Neural progenitor cell (in vitro differentiated cells): ENCODE measurements at regions not wholly inside any gene's neighbourhood (a gene's known extent, or its start where the extent isn't known, plus 50 kb on each side); places are given as distances from the start of the nearest gene placed in this dataset.

ENCODE experiments used
- DNase-seq: peaks from one replicate; pipeline ENCODE4 v3.0.0-alpha.2; 2016; ENCODE audit warnings: low spot score
- H2AFZ ChIP-seq: fragments of 200-600 bp; sonication (generic); replicated peaks from 2 replicates; pipeline ENCODE4 v1.6.1; 2016; ENCODE audit warnings: antibody characterized with exemption
- H3F3A ChIP-seq: fragments of 200-600 bp; sonication (generic); 2 replicates; pipeline ENCODE4 v1.6.1; 2016; ENCODE audit warnings: antibody characterized with exemption, low read depth
- H3K27ac ChIP-seq: fragments of 200-600 bp; sonication (generic); 2 replicates; pipeline ENCODE4 v1.5.1; 2016; ENCODE audit warnings: mild to moderate bottlenecking
- H3K27me3 ChIP-seq: fragments of 200-600 bp; sonication (generic); 2 replicates; pipeline ENCODE4 v1.6.1; 2016; ENCODE audit warnings: mild to moderate bottlenecking, moderate library complexity
- H3K36me3 ChIP-seq: fragments of 200-600 bp; sonication (generic); 2 replicates; pipeline ENCODE4 v1.5.1; 2016
- H3K4me1 ChIP-seq: fragments of 200-600 bp; sonication (generic); 2 replicates; pipeline ENCODE4 v1.6.1; 2016; ENCODE audit warnings: mixed run types
- H3K4me2 ChIP-seq: fragments of 200-600 bp; sonication (generic); 2 replicates; pipeline ENCODE4 v1.6.1; 2016
- H3K4me3 ChIP-seq: fragments of 200-600 bp; sonication (generic); 2 replicates; pipeline ENCODE4 v1.5.1; 2016
- H3K79me2 ChIP-seq: fragments of 200-600 bp; sonication (generic); 2 replicates; pipeline ENCODE4 v1.6.1; 2016; ENCODE audit warnings: low read depth
- H3K9ac ChIP-seq: fragments of 200-600 bp; sonication (generic); 2 replicates; pipeline ENCODE4 v1.6.1; 2016
- H3K9me3 ChIP-seq: fragments of 200-600 bp; sonication (generic); 2 replicates; pipeline ENCODE4 v1.5.1; 2016; ENCODE audit warnings: low read depth
- H4K20me1 ChIP-seq: fragments of 200-600 bp; sonication (generic); 2 replicates; pipeline ENCODE4 v1.6.1; 2016; ENCODE audit warnings: low read depth
- H3K27ac Mint-ChIP-seq: 3 replicates; pipeline ENCODE4 v1.8.0; 2021; ENCODE audit warnings: mixed read lengths
- H3K27me3 Mint-ChIP-seq: 2 replicates; pipeline ENCODE4 v1.8.0; 2022; ENCODE audit warnings: low read depth, mild to moderate bottlenecking, inconsistent platforms, moderate library complexity, mixed read lengths; ENCODE audit not compliant: insufficient read depth
- H3K36me3 Mint-ChIP-seq: 3 replicates; pipeline ENCODE4 v1.8.0; 2021; ENCODE audit warnings: mixed read lengths
- H3K4me1 Mint-ChIP-seq: 3 replicates; pipeline ENCODE4 v1.8.0; 2021; ENCODE audit warnings: mixed read lengths
- H3K4me3 Mint-ChIP-seq: 3 replicates; pipeline ENCODE4 v1.8.0; 2021; ENCODE audit warnings: mild to moderate bottlenecking, moderate library complexity, mixed read lengths
- H3K9me3 Mint-ChIP-seq: 3 replicates; pipeline ENCODE4 v1.8.0; 2020; ENCODE audit warnings: mixed read lengths
- EZH2 ChIP-seq: fragments of 200-600 bp; sonication (generic); IDR thresholded peaks from 2 replicates; pipeline ENCODE4 v1.6.1; 2017; ENCODE audit warnings: antibody characterized with exemption, mild to moderate bottlenecking, moderate library complexity
- EZH2phosphoT487 ChIP-seq: fragments of 200-600 bp; sonication (generic); IDR thresholded peaks from 2 replicates; pipeline ENCODE4 v1.6.1; 2017; ENCODE audit warnings: antibody characterized with exemption
- TF ChIP-seq, protein P1 (sequence below): fragments of 200-600 bp; sonication (generic); IDR thresholded peaks from 2 replicates; pipeline ENCODE4 v1.5.1; 2017; ENCODE audit warnings: antibody characterized with exemption, mild to moderate bottlenecking

DNA sequence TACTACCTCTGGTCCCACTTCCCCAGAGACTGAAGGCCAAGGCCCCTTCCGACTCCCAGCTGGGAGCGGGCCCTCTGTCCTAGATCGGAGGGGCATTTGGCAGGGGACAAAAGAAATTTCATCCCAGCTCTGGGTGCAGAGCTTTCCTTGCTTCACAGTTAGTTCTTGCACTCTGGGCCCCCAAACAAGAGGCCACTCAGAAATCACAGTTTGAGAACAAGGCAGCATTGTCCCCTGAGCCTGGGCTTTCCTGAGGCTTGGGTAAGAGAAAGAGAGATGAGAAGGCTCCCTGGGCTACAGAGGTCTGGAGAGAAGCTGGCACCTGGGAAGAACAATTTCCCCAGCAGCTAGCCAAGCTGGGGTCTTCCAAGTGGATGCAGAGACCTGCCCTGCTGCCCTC, 71.8 kb upstream of the NCAM1 start:
- Mint-ChIP-seq H3K9me3 (no peaks in the 10 kb centered on the region), H3K27me3 (no peaks in the 10 kb centered on the region), H3K4me3 (no peak overlapping the region), H3K27ac (no peak overlapping the region), H3K36me3 (no peaks in the 10 kb centered on the region), H3K4me1 (no peaks in the 10 kb centered on the region)
- TF ChIP-seq, protein P1, sequence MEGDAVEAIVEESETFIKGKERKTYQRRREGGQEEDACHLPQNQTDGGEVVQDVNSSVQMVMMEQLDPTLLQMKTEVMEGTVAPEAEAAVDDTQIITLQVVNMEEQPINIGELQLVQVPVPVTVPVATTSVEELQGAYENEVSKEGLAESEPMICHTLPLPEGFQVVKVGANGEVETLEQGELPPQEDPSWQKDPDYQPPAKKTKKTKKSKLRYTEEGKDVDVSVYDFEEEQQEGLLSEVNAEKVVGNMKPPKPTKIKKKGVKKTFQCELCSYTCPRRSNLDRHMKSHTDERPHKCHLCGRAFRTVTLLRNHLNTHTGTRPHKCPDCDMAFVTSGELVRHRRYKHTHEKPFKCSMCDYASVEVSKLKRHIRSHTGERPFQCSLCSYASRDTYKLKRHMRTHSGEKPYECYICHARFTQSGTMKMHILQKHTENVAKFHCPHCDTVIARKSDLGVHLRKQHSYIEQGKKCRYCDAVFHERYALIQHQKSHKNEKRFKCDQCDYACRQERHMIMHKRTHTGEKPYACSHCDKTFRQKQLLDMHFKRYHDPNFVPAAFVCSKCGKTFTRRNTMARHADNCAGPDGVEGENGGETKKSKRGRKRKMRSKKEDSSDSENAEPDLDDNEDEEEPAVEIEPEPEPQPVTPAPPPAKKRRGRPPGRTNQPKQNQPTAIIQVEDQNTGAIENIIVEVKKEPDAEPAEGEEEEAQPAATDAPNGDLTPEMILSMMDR, result no peak
- no peak for TF ChIP-seq EZH2phosphoT487
- no peak for TF ChIP-seq EZH2
- Histone ChIP-seq H3K27ac (no peak overlapping the region), H3F3A (no peaks in the 10 kb centered on the region), H3K27me3 (no peaks in the 10 kb centered on the region), H3K4me3 (no peak overlapping the region), H3K36me3 (no peaks in the 10 kb centered on the region), H3K4me2 (no peak overlapping the region), H3K4me1 (no peaks in the 10 kb centered on the region), H3K9me3 (no peaks in the 10 kb centered on the region), H4K20me1 (no peaks in the 10 kb centered on the region), H2AFZ (no peak overlapping the region), H3K9ac (no peak overlapping the region), H3K79me2 (no peaks in the 10 kb centered on the region)
- no peak for DNase-seq

DNA sequence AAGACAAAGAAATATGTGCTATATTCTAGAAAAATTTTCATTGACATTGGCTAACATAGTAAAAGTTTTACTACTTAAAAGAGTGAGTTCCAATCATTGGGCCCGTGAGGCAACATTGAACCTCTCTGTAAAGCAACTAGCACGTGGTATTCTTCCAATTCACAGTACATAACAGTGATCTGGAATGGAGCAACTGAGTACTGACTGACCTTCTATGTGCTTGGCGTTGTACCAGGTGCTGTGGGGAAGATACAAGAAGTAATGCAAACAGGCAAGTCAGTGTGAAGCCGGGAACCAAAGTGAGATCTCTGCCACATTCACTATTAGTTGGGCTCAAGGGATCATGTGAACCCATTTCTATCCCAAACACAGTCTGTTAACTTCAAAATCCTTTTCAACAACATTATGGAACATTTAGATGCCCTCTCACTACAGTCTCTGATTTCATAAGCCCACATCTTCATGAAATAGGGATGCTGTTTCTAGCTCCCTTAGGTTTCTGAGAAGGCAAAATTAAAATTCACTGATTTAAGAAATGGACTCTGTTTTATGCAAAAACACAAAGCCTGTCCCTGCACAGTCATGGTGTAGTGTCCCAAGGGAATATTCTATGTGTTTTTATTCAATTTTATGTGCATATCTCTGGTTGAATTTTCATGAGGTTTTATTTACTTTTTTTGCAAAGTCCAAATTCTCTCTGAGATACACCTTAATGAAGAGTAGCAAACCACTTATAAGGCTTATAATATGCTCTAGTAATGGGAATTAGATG, 61.8 kb upstream of the NCAM1 start:
- no peak overlapping the region for H2AFZ ChIP-seq

DNA sequence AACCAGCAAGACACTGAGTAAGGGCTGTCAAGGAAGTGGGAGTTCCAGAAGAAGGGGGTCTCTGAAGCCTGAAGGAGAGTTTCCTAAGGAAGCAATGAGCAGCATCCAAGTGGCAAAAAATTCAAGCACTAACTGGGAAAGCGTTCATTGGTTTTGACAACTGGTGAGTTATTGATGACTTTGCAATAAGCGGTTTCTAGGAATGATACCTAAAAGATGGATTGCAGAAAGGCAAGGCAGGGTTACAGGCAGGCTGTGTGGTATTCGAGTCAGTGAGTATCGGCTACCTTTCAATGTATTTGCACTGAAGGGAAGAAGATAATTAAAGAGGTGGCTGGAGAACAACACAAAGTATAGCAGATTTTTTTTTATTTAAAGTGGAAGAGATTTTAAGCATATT, 59.3 kb upstream of the NCAM1 start:
- H3K9me3 ChIP-seq, result no peaks in the 10 kb centered on the region
- no peak for DNase-seq
- H3K36me3 ChIP-seq, result no peaks in the 10 kb centered on the region
- H3K9ac ChIP-seq, result no peak overlapping the region
- TF ChIP-seq EZH2phosphoT487, result no peak
- no peak for TF ChIP-seq EZH2
- TF ChIP-seq, protein P1, result no peak
- H3K27me3 ChIP-seq, result no peaks in the 10 kb centered on the region
- H3F3A ChIP-seq, result no peaks in the 10 kb centered on the region
- H3K27ac ChIP-seq, result no peak overlapping the region
- peaks cover 14% of the 10 kb centered on the region for H3K4me1 Mint-ChIP-seq
- H3K4me3 Mint-ChIP-seq, result no peak overlapping the region
- no peak overlapping the region for H3K4me3 ChIP-seq
- H3K36me3 Mint-ChIP-seq, result no peaks in the 10 kb centered on the region
- H2AFZ ChIP-seq, result no peak overlapping the region
- no peaks in the 10 kb centered on the region for H4K20me1 ChIP-seq
- H3K27ac Mint-ChIP-seq, result no peak overlapping the region
- no peaks in the 10 kb centered on the region for H3K79me2 ChIP-seq
- peaks cover 3% of the 10 kb centered on the region for H3K9me3 Mint-ChIP-seq
- H3K4me1 ChIP-seq, result peaks cover 12% of the 10 kb centered on the region
- peaks cover 2% of the 10 kb centered on the region for H3K27me3 Mint-ChIP-seq
- no peak overlapping the region for H3K4me2 ChIP-seq

More for the DNA sequence above, 61.8 kb upstream of the NCAM1 start:
- H3K4me1 ChIP-seq, result peaks cover 12% of the 10 kb centered on the region
- Mint-ChIP-seq H3K4me1 (peaks cover 14% of the 10 kb centered on the region), H3K36me3 (no peaks in the 10 kb centered on the region), H3K27ac (no peak overlapping the region), H3K9me3 (peaks cover 3% of the 10 kb centered on the region), H3K4me3 (no peak overlapping the region), H3K27me3 (no peaks in the 10 kb centered on the region)
- no peaks in the 10 kb centered on the region for H3K79me2 ChIP-seq
- TF ChIP-seq, protein P1, result no peak
- TF ChIP-seq EZH2 (no peak), EZH2phosphoT487 (no peak)
- no peak overlapping the region for H3K4me2 ChIP-seq
- H3K4me3 ChIP-seq, result no peak overlapping the region
- no peak overlapping the region for H3K27ac ChIP-seq
- H3K27me3 ChIP-seq, result no peaks in the 10 kb centered on the region
- no peaks in the 10 kb centered on the region for H3K36me3 ChIP-seq
- H3K9ac ChIP-seq, result no peak overlapping the region
- DNase-seq, result no peak
- no peaks in the 10 kb centered on the region for H3K9me3 ChIP-seq
- H4K20me1 ChIP-seq, result no peaks in the 10 kb centered on the region
- no peaks in the 10 kb centered on the region for H3F3A ChIP-seq
